22Rv1 (cell line): ENCODE measurements at regions not wholly inside any gene's neighbourhood (a gene's known extent, or its start where the extent isn't known, plus 50 kb on each side); places are given as distances from the start of the nearest gene placed in this dataset.

Source experiments
- H3K27ac ChIP-seq: fragments of 450-650 bp; 2 replicates; pipeline ENCODE4 v1.5.1; 2017
- CTCF ChIP-seq: fragments of 450-650 bp; IDR thresholded peaks from 2 replicates; pipeline ENCODE4 v1.5.1; 2017; ENCODE audit warnings: mild to moderate bottlenecking
- ZFX ChIP-seq: fragments of 450-650 bp; IDR thresholded peaks from 2 replicates; pipeline ENCODE4 v1.6.1; 2017; ENCODE audit warnings: antibody characterized with exemption, borderline replicate concordance

GRCh38 chr18:10296491-10296890, 157.9 kb upstream of the APCDD1 start:
- no peak for TF ChIP-seq CTCF
- no peak for TF ChIP-seq ZFX
- no peak overlapping the region for H3K27ac ChIP-seq

GRCh38 chr18:10297086-10297485, 157.3 kb upstream of the APCDD1 start:
- H3K27ac ChIP-seq, result no peak overlapping the region
- no peak for TF ChIP-seq ZFX
- no peak for TF ChIP-seq CTCF

- H3K27ac ChIP-seq, result no peak overlapping the region
- no peak for TF ChIP-seq ZFX
- TF ChIP-seq CTCF, result no peak
Measured at GRCh38 chr18:10298346-10298745, 156.1 kb upstream of the APCDD1 start.

GRCh38 chr18:10299643-10300042, 154.8 kb upstream of the APCDD1 start:
- no peak overlapping the region for H3K27ac ChIP-seq
- no peak for TF ChIP-seq CTCF
- no peak for TF ChIP-seq ZFX

- TF ChIP-seq ZFX (no peak), CTCF (no peak)
- H3K27ac ChIP-seq, result no peak overlapping the region
Measured at GRCh38 chr18:10300739-10301138, 153.7 kb upstream of the APCDD1 start.

- TF ChIP-seq ZFX (no peak), CTCF (no peak)
Measured at GRCh38 chr18:10301831-10302483, 152.5 kb upstream of the APCDD1 start.

GRCh38 chr18:10303171-10303570, 151.3 kb upstream of the APCDD1 start:
- TF ChIP-seq CTCF, result no peak
- no peak for TF ChIP-seq ZFX
- no peak overlapping the region for H3K27ac ChIP-seq

More at GRCh38 chr18:10301831-10302483, 152.5 kb upstream of the APCDD1 start:
- H3K27ac ChIP-seq, result no peak overlapping the region
